B cell (primary cell): ENCODE measurements at regions not wholly inside any gene's neighbourhood (a gene's known extent, or its start where the extent isn't known, plus 50 kb on each side); places are given as distances from the start of the nearest gene placed in this dataset.

Source experiments
- ATAC-seq: fragments of 200-7000 bp; cut with Tn5 transposase; one replicate; pipeline ENCODE4 v1.10.0; 2021; ENCODE audit warnings: low read depth, mild to moderate bottlenecking, moderate number of reproducible peaks, moderate library complexity
- CTCF ChIA-PET: fragments of 350-600 bp; sonication (Branson Sonifier 250); formaldehyde crosslinking; loops from one replicate; lab custom pipeline; 2021; ENCODE audit warnings: antibody characterized with exemption, inconsistent platforms; lab: Charles Lee
- POLR2A ChIA-PET: fragments of 350-600 bp; sonication (Branson Sonifier 250); formaldehyde crosslinking; loops from one replicate; lab custom pipeline; 2021; ENCODE audit warnings: antibody characterized with exemption; lab: Charles Lee
- DNase-seq: peaks from one replicate; pipeline ENCODE4 v3.0.0; 2013
- H2AFZ ChIP-seq: 2 replicates; pipeline ENCODE4 v1.6.1; 2012; ENCODE audit warnings: mild to moderate bottlenecking, low read depth, low read length; ENCODE audit not compliant: insufficient read depth, poor library complexity, severe bottlenecking
- H3K27ac ChIP-seq, 2 donors: 1 replicate in 1 of 2; 2 replicates in 1 of 2; pipeline ENCODE4 v1.5.1; 2012 to 2013; ENCODE audit warnings: low read length in 2 of 2, mild to moderate bottlenecking in 2 of 2, moderate library complexity in 1 of 2
- H3K27me3 ChIP-seq, 4 experiments: fragments of 200-600 bp in 1 of 4; sonication (generic) in 1 of 4; replicated peaks in 1 of 4; 1 replicate in 2 of 4; 2 replicates in 2 of 4; pipeline versions ENCODE4 v1.6.1 to v1.7.0; 2013 to 2016; ENCODE audit warnings: low read length in 3 of 4, mild to moderate bottlenecking in 2 of 4, mixed read lengths in 1 of 4, moderate library complexity in 1 of 4; ENCODE audit not compliant: insufficient read depth in 4 of 4, control insufficient read depth in 3 of 4; ENCODE audit errors: control extremely low read depth in 1 of 4
- H3K36me3 ChIP-seq, 2 experiments: replicated peaks in 1 of 2; 1 replicate in 1 of 2; 2 replicates in 1 of 2; pipeline versions ENCODE4 v1.6.1 to v1.7.1; 2013; ENCODE audit warnings: low read length in 1 of 2; ENCODE audit not compliant: insufficient read depth in 2 of 2, control insufficient read depth in 1 of 2; ENCODE audit errors: control extremely low read depth in 1 of 2, extremely low read depth in 1 of 2
- H3K4me1 ChIP-seq, 2 donors: fragments of 200-600 bp in 1 of 2; sonication (generic) in 1 of 2; 1 replicate in 1 of 2; 2 replicates in 1 of 2; pipeline versions ENCODE4 v1.5.1 to v1.6.1; 2013 to 2017; ENCODE audit warnings: low read length in 2 of 2; ENCODE audit not compliant: control insufficient read depth in 2 of 2, insufficient read depth in 2 of 2
- H3K4me2 ChIP-seq: replicated peaks from 2 replicates; pipeline ENCODE3; 2012; ENCODE audit warnings: mild to moderate bottlenecking, low read depth, low read length; ENCODE audit not compliant: poor library complexity, severe bottlenecking
- H3K4me3 ChIP-seq, 5 experiments: fragments of 200-600 bp in 1 of 5; sonication (generic) in 1 of 5; 1 replicate in 3 of 5; 2 replicates in 2 of 5; pipeline versions ENCODE4 v1.5.1 to v1.7.0; 2011 to 2016; ENCODE audit warnings: low read length in 4 of 5, mild to moderate bottlenecking in 4 of 5, low read depth in 2 of 5, control low read depth in 1 of 5, moderate library complexity in 1 of 5; ENCODE audit not compliant: insufficient read depth in 1 of 5; ENCODE audit errors: control extremely low read depth in 1 of 5, extremely low read depth in 1 of 5
- H3K79me2 ChIP-seq: fragments of 200-600 bp; sonication (generic); one replicate; pipeline ENCODE4 v1.6.0; 2016; ENCODE audit warnings: low read length; ENCODE audit not compliant: control insufficient read depth, insufficient read depth
- H3K9ac ChIP-seq: fragments of 200-600 bp; sonication (generic); 2 replicates; pipeline ENCODE4 v1.6.1; 2017; ENCODE audit warnings: mild to moderate bottlenecking, low read length, moderate library complexity
- H3K9me3 ChIP-seq, 3 donors: one replicate each; pipeline versions ENCODE4 v1.6.1 to v1.7.1; 2013; ENCODE audit warnings: low read length in 2 of 3; ENCODE audit not compliant: control insufficient read depth in 2 of 3, insufficient read depth in 1 of 3; ENCODE audit errors: control extremely low read depth in 1 of 3
- H4K20me1 ChIP-seq: 2 replicates; pipeline ENCODE4 v1.6.0; 2012; ENCODE audit warnings: mild to moderate bottlenecking, low read length; ENCODE audit not compliant: insufficient read depth, control insufficient read depth, poor library complexity, severe bottlenecking
- H3K27ac Mint-ChIP-seq: one replicate; pipeline ENCODE4 v1.8.0; 2021; ENCODE audit warnings: mixed read lengths
- H3K27me3 Mint-ChIP-seq: one replicate; pipeline ENCODE4 v1.8.0; 2021; ENCODE audit warnings: mixed read lengths
- H3K4me1 Mint-ChIP-seq: one replicate; pipeline ENCODE4 v1.8.0; 2021; ENCODE audit warnings: mixed read lengths
- H3K4me3 Mint-ChIP-seq: one replicate; pipeline ENCODE4 v1.8.0; 2021; ENCODE audit warnings: mixed read lengths
- H3K9me3 Mint-ChIP-seq: one replicate; pipeline ENCODE4 v1.8.0; 2022; ENCODE audit warnings: mixed read lengths; ENCODE audit not compliant: insufficient read depth
- EZH2 ChIP-seq: IDR thresholded peaks from 2 replicates; pipeline ENCODE4 v1.6.1; 2012; ENCODE audit warnings: borderline replicate concordance, low read depth, mild to moderate bottlenecking, moderate library complexity, low read length; ENCODE audit not compliant: insufficient read depth, poor library complexity, severe bottlenecking
- WGBS: methylation state at CpG from one replicate; pipeline ENCODE4 v1.1.5; 2013; ENCODE audit warnings: missing lambda C conversion rate; ENCODE audit not compliant: insufficient coverage; 5-methylcytosine and 5-hydroxymethylcytosine counted together
- intact Hi-C: fragments of 100-400 bp; cut with micrococcal nuclease; formaldehyde crosslinking; loops from one replicate; pipeline ENCODE4 v1.10.0; 2022
- TF ChIP-seq, protein P1 (sequence below): fragments of 200-600 bp; IDR thresholded peaks from one replicate; pipeline ENCODE4 v1.8.0; 2022; ENCODE audit warnings: antibody characterized with exemption, mild to moderate bottlenecking

DNA sequence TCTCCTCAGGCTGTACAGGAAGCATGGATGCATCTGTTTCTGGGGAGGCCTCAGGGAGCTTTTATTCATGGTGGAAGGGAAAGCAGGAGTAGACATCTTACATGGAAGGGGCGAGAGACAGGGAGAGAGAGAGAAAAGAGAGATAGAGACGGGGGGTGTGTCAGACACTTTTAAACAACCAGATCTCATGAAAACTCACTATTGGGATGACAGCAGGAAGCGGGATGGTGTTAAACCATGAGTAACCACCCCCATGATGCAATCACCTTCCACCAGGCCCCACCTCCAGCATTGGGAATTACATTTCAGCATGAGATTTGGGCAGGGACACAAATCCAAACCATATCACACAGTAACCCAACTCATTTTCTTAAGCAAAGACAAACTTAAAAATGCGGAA, 110.0 kb upstream of the EEA1 start:
- Mint-ChIP-seq H3K9me3 (no peaks in the 10 kb centered on the region), H3K27ac (no peak overlapping the region), H3K4me1 (no peaks in the 10 kb centered on the region), H3K4me3 (no peak overlapping the region), H3K27me3 (peaks cover 6% of the 10 kb centered on the region)
- H3K4me3 ChIP-seq = no peak overlapping the region
- CTCF ChIA-PET = no interaction called here
- H3K27me3 ChIP-seq = no peaks in the 10 kb centered on the region
- intact Hi-C loops = no loop called here
- H3K4me2 ChIP-seq = no peak overlapping the region
- H3K79me2 ChIP-seq = no peaks in the 10 kb centered on the region
- no peaks in the 10 kb centered on the region for H3K36me3 ChIP-seq
- DNase-seq (no peak), ATAC-seq (no peak)
- no peaks in the 10 kb centered on the region for H3K4me1 ChIP-seq
- H3K27ac ChIP-seq = no peak overlapping the region
- WGBS = 94% methylated on average over 2 of the region's 4 CpGs
- POLR2A ChIA-PET = no interaction called here
- no peak overlapping the region for H2AFZ ChIP-seq
- no peak overlapping the region for H3K9ac ChIP-seq
- H4K20me1 ChIP-seq = no peaks in the 10 kb centered on the region
- no peak for TF ChIP-seq EZH2
- TF ChIP-seq, protein P1, sequence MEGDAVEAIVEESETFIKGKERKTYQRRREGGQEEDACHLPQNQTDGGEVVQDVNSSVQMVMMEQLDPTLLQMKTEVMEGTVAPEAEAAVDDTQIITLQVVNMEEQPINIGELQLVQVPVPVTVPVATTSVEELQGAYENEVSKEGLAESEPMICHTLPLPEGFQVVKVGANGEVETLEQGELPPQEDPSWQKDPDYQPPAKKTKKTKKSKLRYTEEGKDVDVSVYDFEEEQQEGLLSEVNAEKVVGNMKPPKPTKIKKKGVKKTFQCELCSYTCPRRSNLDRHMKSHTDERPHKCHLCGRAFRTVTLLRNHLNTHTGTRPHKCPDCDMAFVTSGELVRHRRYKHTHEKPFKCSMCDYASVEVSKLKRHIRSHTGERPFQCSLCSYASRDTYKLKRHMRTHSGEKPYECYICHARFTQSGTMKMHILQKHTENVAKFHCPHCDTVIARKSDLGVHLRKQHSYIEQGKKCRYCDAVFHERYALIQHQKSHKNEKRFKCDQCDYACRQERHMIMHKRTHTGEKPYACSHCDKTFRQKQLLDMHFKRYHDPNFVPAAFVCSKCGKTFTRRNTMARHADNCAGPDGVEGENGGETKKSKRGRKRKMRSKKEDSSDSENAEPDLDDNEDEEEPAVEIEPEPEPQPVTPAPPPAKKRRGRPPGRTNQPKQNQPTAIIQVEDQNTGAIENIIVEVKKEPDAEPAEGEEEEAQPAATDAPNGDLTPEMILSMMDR = no peak
- H3K9me3 ChIP-seq = no peaks in the 10 kb centered on the region

DNA sequence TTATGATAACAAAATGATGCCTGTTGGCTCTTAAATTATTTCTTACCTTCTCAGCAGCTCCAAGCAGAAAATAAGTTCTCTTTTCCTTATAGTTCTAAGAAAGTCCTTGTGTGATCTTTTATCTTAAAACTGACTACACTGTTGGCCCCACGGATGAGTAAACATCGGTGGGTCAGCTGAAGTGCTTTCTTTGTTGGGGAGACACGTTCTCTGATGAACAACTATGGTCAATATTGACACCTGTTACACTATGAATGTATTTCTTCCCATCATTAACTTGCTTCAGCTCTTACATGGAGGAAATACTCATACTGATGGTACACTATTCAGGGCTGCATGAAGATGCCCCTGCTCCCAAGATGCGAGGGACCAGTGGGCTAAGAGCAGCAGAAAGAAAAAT, 110.8 kb upstream of the EEA1 start:
- Histone ChIP-seq H3K9ac (no peak overlapping the region), H3K4me1 (no peaks in the 10 kb centered on the region), H3K36me3 (no peaks in the 10 kb centered on the region), H3K4me3 (no peak overlapping the region), H3K27ac (no peak overlapping the region), H3K79me2 (no peaks in the 10 kb centered on the region), H2AFZ (no peak overlapping the region), H4K20me1 (no peaks in the 10 kb centered on the region), H3K27me3 (no peaks in the 10 kb centered on the region), H3K4me2 (no peak overlapping the region), H3K9me3 (no peaks in the 10 kb centered on the region)
- CTCF ChIA-PET = interaction anchor here (1.5 kb wide), 1 partner anchor 9 kb away, joined by 3 read pairs; no protein-coding TSS in a partner anchor
- Mint-ChIP-seq H3K4me1 (no peaks in the 10 kb centered on the region), H3K9me3 (no peaks in the 10 kb centered on the region), H3K4me3 (no peak overlapping the region), H3K27ac (no peak overlapping the region), H3K27me3 (no peaks in the 10 kb centered on the region)
- intact Hi-C loops = no loop called here
- WGBS = no CpG with 5 or more reads among the region's 4 CpGs
- TF ChIP-seq, protein P1 = no peak
- no peak for TF ChIP-seq EZH2
- ATAC-seq = no peak
- DNase-seq = no peak
- POLR2A ChIA-PET = no interaction called here
